PC-3 (cell line): ENCODE measurements at regions not wholly inside any gene's neighbourhood (a gene's known extent, or its start where the extent isn't known, plus 50 kb on each side); places are given as distances from the start of the nearest gene placed in this dataset.
"Not testable (repeated sequence)": the region's sequence is repeated elsewhere in the genome, so short reads cannot be mapped to it uniquely, and the experiment has no call there.

Experiments used
- CTCF ChIP-seq: fragments of 300-600 bp; sonication (generic); conservative IDR thresholded peaks from 2 replicates; pipeline ENCODE4 v1.5.1; 2017; ENCODE audit warnings: antibody characterized with exemption, low read depth, mild to moderate bottlenecking, low read length
- EZH2phosphoT487 ChIP-seq: fragments of 300-600 bp; sonication (generic); IDR thresholded peaks from 2 replicates; pipeline ENCODE4 v1.6.1; 2018; ENCODE audit warnings: mild to moderate bottlenecking, antibody characterized with exemption, low read length, borderline replicate concordance

GRCh38 chr7:115310316-115310715 is 388.4 kb downstream of the MDFIC start:
- TF ChIP-seq CTCF, EZH2phosphoT487: not testable (repeated sequence)
